Keratinocyte (primary cell): ENCODE measurements at regions not wholly inside any gene's neighbourhood (a gene's known extent, or its start where the extent isn't known, plus 50 kb on each side); places are given as distances from the start of the nearest gene placed in this dataset.
A peak's percentile ranks its signal among the peaks of the same experiment; 100 is the strongest.

Experiments
- DNase-seq: peaks from one replicate; pipeline ENCODE4 v3.0.0-alpha.2; 2011; ENCODE audit warnings: low read depth, missing footprints, low spot score
- FAIRE-seq: peaks from 2 replicates; lab custom pipeline; 2011; peaks lifted over from hg19 to GRCh38; lab: Jason Lieb, UNC
- H2AFZ ChIP-seq: 2 replicates; pipeline ENCODE4 v1.6.0; 2012; ENCODE audit warnings: low read length, control low read depth, inconsistent platforms; ENCODE audit not compliant: control insufficient read depth
- H3K27ac ChIP-seq: 2 replicates; pipeline ENCODE4 v1.5.1; 2011; ENCODE audit warnings: low read length; ENCODE audit not compliant: control insufficient read depth, insufficient read depth
- H3K27me3 ChIP-seq: 3 replicates; pipeline ENCODE4 v1.6.0; 2011; ENCODE audit warnings: low read length; ENCODE audit not compliant: control insufficient read depth, insufficient read depth; ENCODE audit errors: extremely low read depth
- H3K36me3 ChIP-seq, 2 experiments: 2 replicates in 1 of 2; 3 replicates in 1 of 2; pipeline ENCODE4 v1.5.1; 2011; ENCODE audit warnings: low read length in 2 of 2, mild to moderate bottlenecking in 1 of 2; ENCODE audit not compliant: control insufficient read depth in 2 of 2, insufficient read depth in 2 of 2; ENCODE audit errors: extremely low read depth in 1 of 2
- H3K4me1 ChIP-seq: 3 replicates; pipeline ENCODE4 v1.5.1; 2011; ENCODE audit warnings: low read length; ENCODE audit not compliant: control insufficient read depth, insufficient read depth; ENCODE audit errors: extremely low read depth
- H3K4me2 ChIP-seq: 3 replicates; pipeline ENCODE4 v1.6.0; 2011; ENCODE audit warnings: low read depth, low read length; ENCODE audit not compliant: control insufficient read depth, insufficient read depth; ENCODE audit errors: extremely low read depth
- H3K4me3 ChIP-seq, 3 experiments: fragments of 200-600 bp in 1 of 3; sonication (generic) in 1 of 3; 2 replicates in 2 of 3; 3 replicates in 1 of 3; pipeline ENCODE4 v1.5.1; 2011 to 2016; ENCODE audit warnings: low read length in 3 of 3, mild to moderate bottlenecking in 3 of 3, control low read depth in 2 of 3, inconsistent platforms in 1 of 3, low read depth in 1 of 3, mixed read lengths in 1 of 3, mixed run types in 1 of 3, moderate library complexity in 1 of 3; ENCODE audit not compliant: control insufficient read depth in 2 of 3, insufficient read depth in 2 of 3; ENCODE audit errors: extremely low read depth in 1 of 3
- H3K79me2 ChIP-seq: 2 replicates; pipeline ENCODE4 v1.6.0; 2012; ENCODE audit warnings: low read length; ENCODE audit not compliant: control insufficient read depth, insufficient read depth
- H3K9ac ChIP-seq: 3 replicates; pipeline ENCODE4 v1.6.0; 2011; ENCODE audit warnings: low read length; ENCODE audit not compliant: control insufficient read depth, insufficient read depth; ENCODE audit errors: extremely low read depth
- H3K9me1 ChIP-seq: 3 replicates; pipeline ENCODE4 v1.6.0; 2011; ENCODE audit warnings: low read length; ENCODE audit not compliant: control insufficient read depth, insufficient read depth; ENCODE audit errors: extremely low read depth
- H3K9me3 ChIP-seq: 2 replicates; pipeline ENCODE4 v1.5.1; 2012; ENCODE audit warnings: low read depth, low read length; ENCODE audit not compliant: control insufficient read depth
- H4K20me1 ChIP-seq: 3 replicates; pipeline ENCODE4 v1.6.0; 2011; ENCODE audit warnings: low read length; ENCODE audit not compliant: control insufficient read depth, insufficient read depth; ENCODE audit errors: extremely low read depth
- EZH2 ChIP-seq: IDR thresholded peaks from one replicate; pipeline ENCODE4 v1.6.1; 2012; ENCODE audit warnings: inconsistent platforms, mild to moderate bottlenecking, low read length, moderate library complexity
- dilution Hi-C: fragments of 300-500 bp; cut with MboI; formaldehyde crosslinking; loops from one replicate; pipeline ENCODE4 v1.7.0; 2020; ENCODE audit warnings: low sequenced_read_pairs; ENCODE audit not compliant: extremely low pct_ligation_motif_present
- TF ChIP-seq, protein P1 (sequence below), 3 experiments: IDR thresholded peaks in 1 of 3; conservative IDR thresholded peaks in 1 of 3; optimal IDR thresholded peaks in 1 of 3; 2 replicates in 2 of 3; 3 replicates in 1 of 3; pipeline versions ENCODE3 to v1.5.1; 2011; ENCODE audit warnings: low read length in 3 of 3, mild to moderate bottlenecking in 3 of 3, moderate library complexity in 2 of 3, control low read depth in 1 of 3, inconsistent platforms in 1 of 3; ENCODE audit not compliant: insufficient read depth in 2 of 3; ENCODE audit errors: extremely low read depth in 1 of 3

DNA sequence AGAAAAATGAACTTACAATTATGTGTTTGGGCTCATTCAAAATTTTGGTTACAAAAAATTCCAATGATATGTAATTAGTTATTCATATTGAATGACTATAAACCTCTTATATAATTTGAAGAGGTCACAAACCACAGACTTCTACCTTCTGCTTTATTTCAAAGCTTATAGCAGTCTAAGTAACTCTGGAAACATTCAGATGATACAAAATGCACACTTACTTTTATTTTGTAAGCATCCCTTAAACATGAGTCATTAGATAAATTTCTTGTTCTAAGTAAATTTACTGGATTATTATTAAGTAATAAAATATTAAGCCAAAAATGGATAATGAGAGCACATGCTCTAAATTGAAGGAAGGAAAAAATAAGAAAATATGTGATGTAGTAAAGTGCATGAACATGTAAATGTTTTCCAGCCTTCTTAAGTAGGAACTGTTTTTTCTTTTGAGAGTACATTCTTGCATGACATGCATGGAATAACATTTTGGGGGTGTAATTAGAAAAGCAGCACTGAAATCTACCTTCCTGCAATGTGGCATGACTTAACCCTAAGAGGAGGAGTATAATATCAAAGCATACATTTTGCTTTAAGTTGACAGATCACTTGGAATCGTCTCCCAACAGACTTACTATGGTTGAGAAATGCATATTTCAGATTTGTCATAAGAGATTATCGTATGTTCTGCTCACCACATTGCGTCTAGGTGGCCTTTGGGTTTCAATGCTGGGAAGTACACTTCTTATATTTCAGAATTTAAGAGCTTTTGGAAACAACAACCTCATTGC is 372.7 kb upstream of the HSF2 start:
- Histone ChIP-seq H3K4me1 (peaks cover 20% of the 10 kb centered on the region), H3K36me3 (no peaks in the 10 kb centered on the region), H3K27ac (no peak overlapping the region), H3K4me2 (no peak overlapping the region), H2AFZ (no peak overlapping the region), H3K9me3 (no peaks in the 10 kb centered on the region), H3K27me3 (no peaks in the 10 kb centered on the region), H3K9me1 (peaks cover 2% of the 10 kb centered on the region), H3K79me2 (no peaks in the 10 kb centered on the region), H3K9ac (no peak overlapping the region), H3K4me3 (no peak overlapping the region), H4K20me1 (no peaks in the 10 kb centered on the region)
- no peak for DNase-seq
- dilution Hi-C loops: no loop called here
- peak; percentile 26 for FAIRE-seq
- no peak for TF ChIP-seq EZH2
- TF ChIP-seq, protein P1, sequence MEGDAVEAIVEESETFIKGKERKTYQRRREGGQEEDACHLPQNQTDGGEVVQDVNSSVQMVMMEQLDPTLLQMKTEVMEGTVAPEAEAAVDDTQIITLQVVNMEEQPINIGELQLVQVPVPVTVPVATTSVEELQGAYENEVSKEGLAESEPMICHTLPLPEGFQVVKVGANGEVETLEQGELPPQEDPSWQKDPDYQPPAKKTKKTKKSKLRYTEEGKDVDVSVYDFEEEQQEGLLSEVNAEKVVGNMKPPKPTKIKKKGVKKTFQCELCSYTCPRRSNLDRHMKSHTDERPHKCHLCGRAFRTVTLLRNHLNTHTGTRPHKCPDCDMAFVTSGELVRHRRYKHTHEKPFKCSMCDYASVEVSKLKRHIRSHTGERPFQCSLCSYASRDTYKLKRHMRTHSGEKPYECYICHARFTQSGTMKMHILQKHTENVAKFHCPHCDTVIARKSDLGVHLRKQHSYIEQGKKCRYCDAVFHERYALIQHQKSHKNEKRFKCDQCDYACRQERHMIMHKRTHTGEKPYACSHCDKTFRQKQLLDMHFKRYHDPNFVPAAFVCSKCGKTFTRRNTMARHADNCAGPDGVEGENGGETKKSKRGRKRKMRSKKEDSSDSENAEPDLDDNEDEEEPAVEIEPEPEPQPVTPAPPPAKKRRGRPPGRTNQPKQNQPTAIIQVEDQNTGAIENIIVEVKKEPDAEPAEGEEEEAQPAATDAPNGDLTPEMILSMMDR (optimal IDR thresholded peaks at IDR 0.05 in 1 of 3, IDR thresholded peaks at IDR 0.05 in 1 of 3, conservative IDR thresholded peaks at IDR 0.05 in 1 of 3; ENCODE audit: extremely low read depth in 1 of 3, insufficient read depth in 2 of 3, low read length in 3 of 3): no peak

DNA sequence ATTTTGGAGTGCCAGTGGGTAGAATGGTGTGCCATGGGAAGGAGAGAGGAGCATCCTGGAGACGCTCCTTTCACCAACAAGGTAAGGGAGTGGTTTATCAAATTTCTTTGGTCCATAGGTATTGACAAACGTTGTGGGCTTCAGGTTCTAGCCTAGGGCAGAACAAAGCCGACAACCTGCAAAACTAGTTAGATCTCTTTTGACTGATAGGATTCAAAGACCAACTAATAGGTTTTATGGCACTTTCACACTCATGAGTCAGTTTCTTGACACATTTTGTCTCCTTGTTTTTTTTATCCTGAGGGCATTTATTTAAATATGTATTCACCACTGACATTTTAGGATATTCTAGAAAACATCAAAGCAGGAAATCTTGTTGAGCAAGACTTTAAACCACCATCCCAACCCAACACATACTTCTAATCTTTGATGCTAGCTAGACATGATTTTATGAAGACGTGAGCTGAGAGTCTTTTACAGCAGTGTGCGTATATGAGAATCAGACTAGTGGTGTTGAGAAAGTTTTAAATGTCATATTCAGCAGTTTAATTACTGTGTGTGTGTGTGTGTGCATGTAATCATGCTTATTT is 370.4 kb upstream of the HSF2 start:
- H3K79me2 ChIP-seq: no peaks in the 10 kb centered on the region
- no peaks in the 10 kb centered on the region for H3K9me3 ChIP-seq
- H4K20me1 ChIP-seq: no peaks in the 10 kb centered on the region
- peaks cover 2% of the 10 kb centered on the region for H3K9me1 ChIP-seq
- H3K36me3 ChIP-seq: no peaks in the 10 kb centered on the region
- H3K4me3 ChIP-seq: no peak overlapping the region
- dilution Hi-C loops: no loop called here
- peaks cover 20% of the 10 kb centered on the region for H3K4me1 ChIP-seq
- H2AFZ ChIP-seq: no peak overlapping the region
- H3K27me3 ChIP-seq: no peaks in the 10 kb centered on the region
- H3K9ac ChIP-seq: no peak overlapping the region
- TF ChIP-seq, protein P1 (optimal IDR thresholded peaks at IDR 0.05 in 1 of 3, IDR thresholded peaks at IDR 0.05 in 1 of 3, conservative IDR thresholded peaks at IDR 0.05 in 1 of 3; ENCODE audit: extremely low read depth in 1 of 3, insufficient read depth in 2 of 3, low read length in 3 of 3): no peak
- no peak overlapping the region for H3K27ac ChIP-seq
- DNase-seq (peak; percentile 64), FAIRE-seq (peak; percentile 88)
- H3K4me2 ChIP-seq: peak overlapping the region; percentile 48
